ENCODE measurements at regions not wholly inside any gene's neighbourhood (a gene's known extent, or its start where the extent isn't known, plus 50 kb on each side); places are given as distances from the start of the nearest gene placed in this dataset.
"Not testable (repeated sequence)": the region's sequence is repeated elsewhere in the genome, so short reads cannot be mapped to it uniquely, and the experiment has no call there.

DNA sequence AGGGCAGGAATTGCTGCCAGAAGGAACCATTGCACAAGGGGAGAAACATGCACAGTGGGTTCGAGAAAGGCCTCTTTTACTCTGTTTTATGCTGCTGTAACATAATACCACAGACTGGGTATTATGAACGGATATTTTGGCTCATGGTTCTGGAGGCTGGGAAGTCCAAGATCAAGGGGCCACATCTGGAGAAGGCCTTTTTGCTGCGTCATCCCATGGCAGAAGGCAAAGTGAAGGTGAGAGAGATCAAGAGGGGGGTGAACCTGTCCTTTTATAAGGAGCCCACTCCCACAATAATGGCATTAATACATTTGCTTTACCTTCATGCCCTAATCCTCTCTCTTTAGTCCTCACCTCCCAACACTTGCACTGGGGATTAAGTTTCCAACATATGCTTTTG, 136.9 kb upstream of the ALDH1B1 start:
- DNase-seq (ENCODE audit: low spot score), result no peak

GRCh38 chr9:38254756-38255155, 137.7 kb upstream of the ALDH1B1 start:
- no peak for DNase-seq (ENCODE audit: low spot score)

- DNase-seq (ENCODE audit: low spot score), result no peak
These were observed 138.4 kb upstream of the ALDH1B1 start for GRCh38 chr9:38254151-38254550.

DNA sequence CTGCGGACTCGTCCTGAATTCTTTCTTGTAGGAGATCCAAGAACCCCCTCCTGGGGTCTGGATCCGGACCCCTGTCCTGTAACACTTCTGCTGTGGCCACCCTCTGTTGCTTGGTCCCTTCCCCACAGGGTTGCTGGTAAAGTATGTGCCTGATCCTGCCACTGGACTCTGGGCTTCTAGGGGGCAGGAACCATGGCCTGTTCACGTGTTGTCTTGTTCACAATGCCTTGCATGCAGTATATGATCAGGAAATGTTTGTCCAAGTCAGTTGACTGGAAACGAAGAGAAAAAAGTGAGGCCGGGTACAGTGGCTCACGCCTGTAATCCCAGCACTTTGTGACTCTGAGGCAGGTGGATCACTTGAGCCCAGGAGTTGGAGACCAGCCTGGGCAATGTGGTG, 139.3 kb upstream of the ALDH1B1 start:
- no peak for DNase-seq (ENCODE audit: low spot score)

- no peak for DNase-seq (ENCODE audit: low spot score)
These were observed 141.3 kb upstream of the ALDH1B1 start for GRCh38 chr9:38251036-38251860.

GRCh38 chr9:38250279-38251035, 142.0 kb upstream of the ALDH1B1 start:
- no peak for DNase-seq (ENCODE audit: low spot score)

DNA sequence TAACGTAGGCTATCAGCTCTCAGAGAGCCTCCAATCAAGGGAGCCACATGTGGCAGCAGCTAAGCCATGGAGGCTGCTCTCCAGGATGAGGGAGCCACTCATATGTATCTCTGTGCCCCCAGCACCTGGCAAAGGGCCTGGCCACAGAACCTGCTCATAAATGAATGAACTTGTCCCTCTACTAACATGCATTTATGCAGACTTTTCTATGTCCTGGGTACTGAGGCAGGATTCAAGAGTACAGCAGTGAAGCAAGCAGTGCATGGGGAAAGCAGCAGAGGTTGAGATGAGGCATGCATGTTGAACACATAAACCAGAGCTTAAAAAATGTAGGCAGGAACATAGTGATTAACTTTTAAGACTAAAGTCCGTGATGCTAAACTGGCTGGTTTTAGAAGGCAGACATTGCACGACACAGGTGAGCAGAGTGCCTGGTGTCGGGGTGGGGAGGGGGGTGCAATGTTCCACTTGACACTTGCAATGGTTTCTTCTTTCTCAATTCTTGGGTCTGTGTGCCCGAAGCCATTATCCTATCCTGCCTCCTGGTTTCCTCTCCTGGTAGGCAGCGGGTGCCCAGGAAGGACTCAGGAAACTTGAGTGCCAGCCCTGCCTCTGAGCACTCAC, 142.8 kb upstream of the ALDH1B1 start:
- DNase-seq (ENCODE audit: low spot score), result no peak

- DNase-seq (ENCODE audit: low spot score), result no peak
These were observed 143.5 kb upstream of the ALDH1B1 start for GRCh38 chr9:38249049-38249448.

DNA sequence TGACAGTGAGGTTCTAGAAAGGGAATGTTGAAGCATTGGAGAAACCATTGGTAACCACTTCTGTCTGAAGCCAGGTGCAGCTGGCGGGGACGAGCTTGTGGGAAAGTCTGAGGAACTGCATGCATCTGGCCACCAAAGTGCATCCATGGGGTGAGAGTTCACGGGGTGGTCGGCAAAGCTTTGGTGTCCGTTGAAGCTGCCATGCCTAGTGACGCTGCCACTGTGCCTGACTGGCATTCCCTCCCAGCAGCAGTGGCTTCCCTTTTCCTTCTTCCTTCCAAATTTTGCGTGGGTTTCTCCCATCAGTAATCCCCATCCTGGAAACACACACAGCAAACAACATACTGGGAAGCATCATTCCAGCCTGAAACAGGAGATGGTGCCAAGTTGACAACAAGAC, 145.7 kb upstream of the ALDH1B1 start:
- DNase-seq (ENCODE audit: low spot score), result no peak

- no peak for DNase-seq (ENCODE audit: low spot score)
These were observed 147.5 kb upstream of the ALDH1B1 start for GRCh38 chr9:38244971-38245370.

- no peak for DNase-seq (ENCODE audit: low spot score)
These were observed 148.5 kb upstream of the ALDH1B1 start for GRCh38 chr9:38243993-38244392.

- DNase-seq (ENCODE audit: low spot score), result not testable (repeated sequence)
These were observed 150.4 kb upstream of the ALDH1B1 start for GRCh38 chr9:38242151-38242550.

DNA sequence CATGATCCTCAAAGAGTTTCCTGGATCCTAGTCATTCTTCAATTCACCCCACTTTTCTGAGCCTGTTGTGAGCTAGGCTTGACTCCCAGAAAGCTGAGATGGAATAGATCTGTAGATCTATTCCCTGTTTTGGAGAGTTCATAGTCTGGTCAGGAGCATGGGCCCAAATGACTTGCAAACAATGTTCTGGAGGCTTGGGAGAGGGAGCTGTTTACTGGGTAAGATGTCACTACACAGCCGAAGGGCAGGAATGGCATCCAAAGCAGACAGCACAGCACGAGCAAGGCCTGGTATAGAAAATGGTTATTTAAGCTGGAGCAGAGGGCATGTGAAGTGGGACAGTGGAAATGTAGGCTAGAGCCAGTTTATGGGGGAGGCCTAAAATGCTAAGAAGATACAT, 152.5 kb upstream of the ALDH1B1 start:
- no peak for DNase-seq (ENCODE audit: low spot score)

- DNase-seq (ENCODE audit: low spot score), result no peak
These were observed 157.3 kb upstream of the ALDH1B1 start for GRCh38 chr9:38235244-38235643.

DNA sequence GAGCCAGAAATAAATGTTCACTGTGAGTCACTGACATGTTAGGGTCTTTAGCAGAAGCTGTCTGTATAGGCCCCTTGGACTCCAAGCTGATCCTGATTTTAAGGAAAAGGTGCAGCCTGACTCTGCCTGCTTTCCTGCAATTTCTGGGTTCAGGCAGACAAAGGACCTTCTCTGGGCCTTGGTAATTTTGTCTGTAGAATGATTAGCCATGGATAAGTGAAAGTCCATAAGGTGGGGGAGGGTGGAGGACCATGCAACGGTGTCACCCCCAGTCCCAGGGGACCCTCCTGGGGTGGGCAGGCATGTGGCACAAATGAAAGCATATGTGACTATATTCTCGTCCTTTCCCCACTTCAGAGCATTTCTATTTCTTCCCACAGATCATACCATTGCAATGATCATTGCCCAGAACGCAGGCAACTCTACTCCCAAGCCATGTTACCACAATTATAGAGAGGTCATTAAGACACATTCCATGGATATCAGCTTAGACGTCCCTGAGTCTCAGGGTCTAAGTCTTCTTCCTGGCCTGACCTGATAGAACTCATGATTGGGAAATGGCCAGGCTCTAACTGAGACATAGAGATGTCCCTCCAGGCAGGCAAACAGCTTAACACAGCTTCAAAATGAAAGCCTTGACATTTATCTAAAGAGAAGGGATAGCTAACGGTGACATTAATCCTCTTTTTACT, 157.9 kb upstream of the ALDH1B1 start:
- no peak for DNase-seq (ENCODE audit: low spot score)

- DNase-seq (ENCODE audit: low spot score), result no peak
These were observed 158.6 kb upstream of the ALDH1B1 start for GRCh38 chr9:38233796-38234355.

- DNase-seq (ENCODE audit: low spot score), result no peak
These were observed 159.2 kb upstream of the ALDH1B1 start for GRCh38 chr9:38233343-38233742.

DNA sequence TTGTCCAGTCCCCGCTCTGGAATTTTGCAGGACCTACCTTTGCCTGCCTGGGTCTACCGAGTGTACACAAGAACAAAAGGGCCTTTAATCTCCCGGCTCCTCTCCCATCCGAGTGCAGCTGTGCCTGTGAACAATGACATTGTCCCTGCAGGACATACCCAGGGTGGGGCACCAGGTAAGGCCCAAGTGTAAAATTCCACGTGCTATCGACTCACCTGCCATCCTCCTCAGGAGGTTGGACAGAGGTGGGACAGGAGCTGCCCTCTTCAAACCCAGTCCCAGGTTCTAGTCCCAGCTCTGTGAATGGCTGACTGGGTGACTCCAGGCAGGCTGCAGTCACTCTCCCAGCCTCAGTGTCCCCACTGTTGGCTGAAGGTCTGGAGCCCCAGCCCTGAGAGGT, 159.6 kb upstream of the ALDH1B1 start:
- DNase-seq (ENCODE audit: low spot score), result no peak

DNA sequence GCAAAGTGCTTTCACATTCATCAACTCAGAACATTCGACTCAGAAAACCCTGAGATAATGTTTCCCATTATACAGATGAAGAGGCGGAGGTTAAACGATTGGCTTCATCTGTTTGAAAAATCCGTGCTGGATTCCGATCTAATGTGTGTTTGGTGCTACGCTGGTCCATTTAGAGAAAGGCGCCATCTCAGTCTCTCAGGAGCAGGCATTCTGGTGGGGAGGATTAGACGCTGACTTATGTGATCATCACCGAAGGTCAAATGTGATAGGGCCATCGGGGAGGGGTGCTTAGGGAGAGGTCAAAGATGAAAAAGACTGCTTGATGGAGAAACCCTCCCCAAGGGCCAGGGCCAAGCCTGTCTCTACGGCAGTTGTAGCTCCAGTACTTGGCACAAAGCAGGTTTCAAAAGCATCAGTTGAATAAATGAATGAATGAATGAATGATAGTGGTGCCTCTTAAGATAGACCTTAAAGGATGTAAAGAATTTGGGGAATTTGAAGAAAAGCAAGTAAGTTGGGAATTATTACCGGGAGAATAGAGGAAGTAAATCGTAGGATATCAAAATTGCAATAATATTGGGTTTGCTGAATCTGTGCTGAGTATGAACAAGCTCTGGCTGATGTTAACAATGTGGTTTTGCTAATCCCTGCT, 160.6 kb upstream of the SHB start:
- no peak for DNase-seq (ENCODE audit: low spot score)

- no peak for DNase-seq (ENCODE audit: low spot score)
These were observed 160.1 kb upstream of the SHB start for GRCh38 chr9:38229104-38229500.

DNA sequence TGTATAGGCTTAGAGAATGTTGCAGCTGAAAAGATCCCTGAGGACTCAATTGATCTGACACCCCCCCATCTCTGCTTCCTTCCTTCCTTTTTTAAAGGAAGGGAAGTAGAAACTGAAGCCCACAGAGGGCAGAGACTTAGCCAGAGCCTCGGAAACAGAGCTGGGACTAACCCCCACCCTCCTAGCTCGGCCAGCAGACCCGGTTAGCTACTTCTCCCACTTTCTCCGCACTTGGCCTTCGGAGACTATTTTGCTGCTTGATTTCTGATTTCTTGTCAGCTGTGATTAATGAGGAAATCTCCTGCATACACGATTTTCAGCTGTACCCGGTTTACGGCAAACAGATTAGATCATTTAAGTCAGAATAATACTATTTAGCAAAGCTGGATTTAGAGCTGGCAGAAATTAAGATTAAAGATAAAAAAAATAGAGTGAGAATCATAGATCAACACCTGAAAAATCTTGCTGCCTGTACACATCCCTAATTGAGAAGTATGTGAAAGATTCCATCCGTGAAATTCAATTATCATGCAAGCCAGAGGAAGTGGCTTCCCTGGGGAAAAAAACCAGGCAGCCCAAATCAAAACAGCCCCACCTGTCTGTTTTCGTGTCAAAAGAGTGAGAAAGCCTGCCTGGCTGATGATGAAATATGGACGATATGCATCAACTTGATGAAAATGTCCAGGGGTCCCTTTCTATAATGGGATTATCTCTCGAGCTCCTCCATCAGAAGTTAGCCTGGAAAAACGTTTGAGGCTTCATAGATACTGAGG, 159.5 kb upstream of the SHB start:
- DNase-seq (ENCODE audit: low spot score), result no peak
